Endothelial cell of umbilical vein (primary cell): ENCODE measurements at regions not wholly inside any gene's neighbourhood (a gene's known extent, or its start where the extent isn't known, plus 50 kb on each side); places are given as distances from the start of the nearest gene placed in this dataset.

ENCODE experiments used
- BruUV-seq: library from RNA; stranded (reverse); fragments of 400-500 nt; replicated peaks from 2 replicates; lab custom pipeline; 2021; lab: Mats Ljungman, UMichigan
- CTCF ChIA-PET: fragments of 300-600, 350-600 bp; sonication (Branson Sonifier 250); formaldehyde crosslinking; loops from one replicate; lab custom pipeline; 2021; ENCODE audit warnings: antibody characterized with exemption, inconsistent platforms; lab: Charles Lee
- POLR2A ChIA-PET: fragments of 300-600, 350-600 bp; sonication (Branson Sonifier 250); formaldehyde crosslinking; loops from one replicate; lab custom pipeline; 2021; ENCODE audit warnings: antibody characterized with exemption, inconsistent platforms; lab: Charles Lee
- DNase-seq: peaks from one replicate; pipeline ENCODE4 v3.0.0-alpha.2; 2011; ENCODE audit warnings: low read depth, low spot score
- FAIRE-seq: peaks from 2 replicates; lab custom pipeline; 2011; peaks lifted over from hg19 to GRCh38; lab: Jason Lieb, UNC
- H2AFZ ChIP-seq: 2 replicates; pipeline ENCODE4 v1.6.0; 2012; ENCODE audit warnings: low read depth, low read length, control low read depth, inconsistent platforms
- H3K27ac ChIP-seq: 2 replicates; pipeline ENCODE4 v1.5.1; 2011; ENCODE audit warnings: low read depth, mild to moderate bottlenecking, control low read depth, low read length, moderate library complexity; ENCODE audit not compliant: insufficient read depth
- H3K27me3 ChIP-seq, 2 experiments: 2 replicates each; pipeline versions ENCODE4 v1.6.0 to v1.6.1; 2011; ENCODE audit warnings: low read length in 2 of 2, mixed read lengths in 1 of 2; ENCODE audit not compliant: control insufficient read depth in 2 of 2, insufficient read depth in 2 of 2
- H3K36me3 ChIP-seq, 2 experiments: 2 replicates in 1 of 2; 3 replicates in 1 of 2; pipeline ENCODE4 v1.5.1; 2011; ENCODE audit warnings: low read length in 2 of 2, mild to moderate bottlenecking in 1 of 2, moderate library complexity in 1 of 2; ENCODE audit not compliant: control insufficient read depth in 2 of 2, insufficient read depth in 2 of 2; ENCODE audit errors: extremely low read depth in 1 of 2
- H3K4me1 ChIP-seq: 3 replicates; pipeline ENCODE4 v1.5.1; 2011; ENCODE audit warnings: mild to moderate bottlenecking, low read length; ENCODE audit not compliant: control insufficient read depth, insufficient read depth; ENCODE audit errors: extremely low read depth
- H3K4me2 ChIP-seq: 2 replicates; pipeline ENCODE4 v1.6.1; 2011; ENCODE audit warnings: low read length, control low read depth, mixed read lengths; ENCODE audit not compliant: insufficient read depth
- H3K4me3 ChIP-seq, 3 experiments: fragments of 200-600 bp in 1 of 3; sonication (generic), shearing (Covaris generic) in 1 of 3; replicated peaks in 1 of 3; 2 replicates each; pipeline ENCODE4 v1.5.1; 2011 to 2016; ENCODE audit warnings: control low read depth in 3 of 3, low read length in 3 of 3, mild to moderate bottlenecking in 2 of 3, inconsistent platforms in 1 of 3, low read depth in 1 of 3, moderate library complexity in 1 of 3; ENCODE audit not compliant: insufficient read depth in 1 of 3
- H3K79me2 ChIP-seq: 2 replicates; pipeline ENCODE4 v1.6.0; 2012; ENCODE audit warnings: low read length, inconsistent platforms; ENCODE audit not compliant: control insufficient read depth, insufficient read depth
- H3K9ac ChIP-seq: replicated peaks from 2 replicates; pipeline ENCODE3; 2011; ENCODE audit warnings: low read length, control low read depth; ENCODE audit not compliant: insufficient read depth; ENCODE audit errors: extremely low read depth
- H3K9me1 ChIP-seq: replicated peaks from 3 replicates; pipeline ENCODE4 v1.6.0; 2011; ENCODE audit warnings: mild to moderate bottlenecking, low read length; ENCODE audit not compliant: control insufficient read depth, insufficient read depth; ENCODE audit errors: extremely low read depth
- H3K9me3 ChIP-seq: replicated peaks from 2 replicates; pipeline ENCODE4 v1.5.1; 2012; ENCODE audit warnings: low read length, inconsistent platforms; ENCODE audit not compliant: control insufficient read depth, insufficient read depth
- H4K20me1 ChIP-seq: replicated peaks from 2 replicates; pipeline ENCODE3; 2011; ENCODE audit warnings: mild to moderate bottlenecking, low read length; ENCODE audit not compliant: control insufficient read depth, insufficient read depth; ENCODE audit errors: extremely low read depth
- EZH2 ChIP-seq: IDR thresholded peaks from 2 replicates; pipeline ENCODE4 v1.6.1; 2012; ENCODE audit warnings: borderline replicate concordance, low read depth, mild to moderate bottlenecking, moderate library complexity, low read length, inconsistent platforms; ENCODE audit not compliant: severe bottlenecking
- FOS ChIP-seq: IDR thresholded peaks from 2 replicates; pipeline ENCODE4 v1.6.1; 2011; ENCODE audit warnings: mild to moderate bottlenecking, low read length, moderate library complexity, borderline replicate concordance; ENCODE audit not compliant: insufficient read depth
- GATA2 ChIP-seq: IDR thresholded peaks from 2 replicates; pipeline ENCODE4 v1.7.0; 2011; ENCODE audit warnings: low read depth, mild to moderate bottlenecking, moderate library complexity, mixed read lengths, low read length; ENCODE audit not compliant: insufficient read length, insufficient read depth
- JUN ChIP-seq: IDR thresholded peaks from 2 replicates; pipeline ENCODE4 v1.6.1; 2011; ENCODE audit warnings: borderline replicate concordance, low read depth; ENCODE audit not compliant: insufficient read length, insufficient read depth
- MYC ChIP-seq: IDR thresholded peaks from one replicate; pipeline ENCODE4 v1.6.1; 2011; ENCODE audit warnings: mild to moderate bottlenecking, low read depth, low read length
- POLR2A ChIP-seq: IDR thresholded peaks from 2 replicates; pipeline ENCODE4 v1.6.1; 2012; ENCODE audit warnings: low read depth, mild to moderate bottlenecking, control low read depth, low read length
- POLR2AphosphoS5 ChIP-seq: IDR thresholded peaks from 2 replicates; pipeline ENCODE4 v1.6.1; 2012; ENCODE audit warnings: low read depth, mild to moderate bottlenecking, control low read depth, low read length, moderate library complexity; ENCODE audit not compliant: insufficient read depth
- dilution Hi-C: fragments of 300-500 bp; cut with MboI; formaldehyde crosslinking; loops from one replicate; pipeline ENCODE4 v1.15.0; 2019; ENCODE audit warnings: low sequenced_read_pairs; ENCODE audit not compliant: extremely low pct_ligation_motif_present
- intact Hi-C: fragments of 100-400 bp; cut with micrococcal nuclease; formaldehyde crosslinking; loops from one replicate; pipeline ENCODE4 v1.10.0; 2022
- TF ChIP-seq, protein P1 (sequence below): IDR thresholded peaks from 2 replicates; pipeline ENCODE4 v1.6.1; 2011; ENCODE audit not compliant: insufficient read depth, insufficient read length
- TF ChIP-seq, protein P2 (sequence below), 2 donors: IDR thresholded peaks; 1 replicate in 1 of 2; 2 replicates in 1 of 2; pipeline ENCODE4 v1.5.1; 2011; ENCODE audit warnings: low read length in 2 of 2, mild to moderate bottlenecking in 2 of 2, moderate library complexity in 2 of 2, control low read depth in 1 of 2, inconsistent platforms in 1 of 2, low read depth in 1 of 2; ENCODE audit not compliant: insufficient read depth in 1 of 2; ENCODE audit errors: extremely low read depth in 1 of 2

DNA sequence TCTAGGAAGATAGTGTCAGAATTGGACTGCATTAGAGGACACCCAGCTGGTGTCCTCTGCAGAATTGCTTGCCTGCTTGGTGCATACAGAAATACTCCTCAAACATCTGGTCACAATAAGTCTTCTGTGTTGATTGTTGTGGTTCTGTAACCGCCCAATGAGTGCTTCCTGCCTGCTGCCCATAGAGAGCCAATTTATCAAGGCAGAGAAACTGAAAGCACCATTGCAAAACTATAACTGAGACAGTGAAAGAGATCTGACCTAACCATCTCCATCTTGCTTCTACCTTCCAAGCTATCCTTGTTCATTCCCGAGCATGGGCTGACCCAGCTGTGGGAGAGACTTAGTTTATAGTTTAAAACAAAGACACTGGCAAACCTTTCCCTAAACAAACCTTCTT, 462.4 kb upstream of the RGS18 start:
- H3K9ac ChIP-seq = no peak overlapping the region
- ChIA-PET CTCF (no interaction called here), POLR2A (no interaction called here)
- TF ChIP-seq EZH2 = no peak
- no peak for TF ChIP-seq JUN
- no peak overlapping the region for H3K4me2 ChIP-seq
- intact Hi-C loops (no loop called here), dilution Hi-C loops (no loop called here)
- no peaks in the 10 kb centered on the region for H3K4me1 ChIP-seq
- no peak overlapping the region for H3K4me3 ChIP-seq
- no peaks in the 10 kb centered on the region for H3K9me1 ChIP-seq
- FAIRE-seq = no peak
- no peak overlapping the region for H3K27ac ChIP-seq
- no TSS peak for BruUV-seq
- no peak for DNase-seq
- H3K36me3 ChIP-seq = no peaks in the 10 kb centered on the region
- H2AFZ ChIP-seq = no peak overlapping the region
- no peaks in the 10 kb centered on the region for H4K20me1 ChIP-seq
- no peaks in the 10 kb centered on the region for H3K27me3 ChIP-seq
- H3K79me2 ChIP-seq = no peaks in the 10 kb centered on the region
- no peaks in the 10 kb centered on the region for H3K9me3 ChIP-seq

DNA sequence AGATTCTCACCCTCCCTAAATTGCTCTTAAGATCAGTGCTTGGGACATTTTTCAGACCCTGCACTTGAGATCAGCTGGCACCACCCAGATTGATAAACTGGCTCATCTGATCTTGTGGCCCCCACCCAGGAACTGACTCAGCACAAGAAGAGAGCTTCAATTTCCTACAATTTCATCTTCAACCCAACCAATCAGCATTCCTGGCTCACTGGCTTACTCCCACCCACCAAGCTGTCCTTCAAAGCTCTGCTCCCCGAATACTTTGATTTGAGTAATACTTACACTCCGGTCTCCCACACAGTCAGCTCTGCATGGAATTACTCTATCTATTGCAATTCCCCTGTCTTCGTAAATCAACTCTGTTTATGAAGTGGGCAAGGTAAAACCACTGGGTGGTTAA, 461.9 kb upstream of the RGS18 start:
- no peaks in the 10 kb centered on the region for H3K36me3 ChIP-seq
- TF ChIP-seq, protein P1, sequence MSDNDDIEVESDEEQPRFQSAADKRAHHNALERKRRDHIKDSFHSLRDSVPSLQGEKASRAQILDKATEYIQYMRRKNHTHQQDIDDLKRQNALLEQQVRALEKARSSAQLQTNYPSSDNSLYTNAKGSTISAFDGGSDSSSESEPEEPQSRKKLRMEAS = no peak
- TF ChIP-seq POLR2AphosphoS5 (no peak), FOS (no peak), POLR2A (no peak), GATA2 (no peak), MYC (no peak), JUN (no peak), EZH2 (no peak)
- TF ChIP-seq, protein P2, sequence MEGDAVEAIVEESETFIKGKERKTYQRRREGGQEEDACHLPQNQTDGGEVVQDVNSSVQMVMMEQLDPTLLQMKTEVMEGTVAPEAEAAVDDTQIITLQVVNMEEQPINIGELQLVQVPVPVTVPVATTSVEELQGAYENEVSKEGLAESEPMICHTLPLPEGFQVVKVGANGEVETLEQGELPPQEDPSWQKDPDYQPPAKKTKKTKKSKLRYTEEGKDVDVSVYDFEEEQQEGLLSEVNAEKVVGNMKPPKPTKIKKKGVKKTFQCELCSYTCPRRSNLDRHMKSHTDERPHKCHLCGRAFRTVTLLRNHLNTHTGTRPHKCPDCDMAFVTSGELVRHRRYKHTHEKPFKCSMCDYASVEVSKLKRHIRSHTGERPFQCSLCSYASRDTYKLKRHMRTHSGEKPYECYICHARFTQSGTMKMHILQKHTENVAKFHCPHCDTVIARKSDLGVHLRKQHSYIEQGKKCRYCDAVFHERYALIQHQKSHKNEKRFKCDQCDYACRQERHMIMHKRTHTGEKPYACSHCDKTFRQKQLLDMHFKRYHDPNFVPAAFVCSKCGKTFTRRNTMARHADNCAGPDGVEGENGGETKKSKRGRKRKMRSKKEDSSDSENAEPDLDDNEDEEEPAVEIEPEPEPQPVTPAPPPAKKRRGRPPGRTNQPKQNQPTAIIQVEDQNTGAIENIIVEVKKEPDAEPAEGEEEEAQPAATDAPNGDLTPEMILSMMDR (IDR thresholded peaks at IDR 0.05; ENCODE audit: extremely low read depth in 1 of 2, insufficient read depth in 1 of 2, low read depth in 1 of 2, low read length in 2 of 2) = no peak
- BruUV-seq = no TSS peak
- H3K4me3 ChIP-seq = no peak overlapping the region
- dilution Hi-C loops (no loop called here), intact Hi-C loops (no loop called here)
- no peak overlapping the region for H3K9ac ChIP-seq
- H3K9me1 ChIP-seq = no peaks in the 10 kb centered on the region
- H3K4me2 ChIP-seq = no peak overlapping the region
- H3K4me1 ChIP-seq = no peaks in the 10 kb centered on the region
- DNase-seq (no peak), FAIRE-seq (no peak)
- no peak overlapping the region for H2AFZ ChIP-seq
- H4K20me1 ChIP-seq = no peaks in the 10 kb centered on the region
- no peak overlapping the region for H3K27ac ChIP-seq
- no peaks in the 10 kb centered on the region for H3K79me2 ChIP-seq
- ChIA-PET POLR2A (no interaction called here), CTCF (no interaction called here)
- H3K9me3 ChIP-seq = no peaks in the 10 kb centered on the region
- H3K27me3 ChIP-seq = no peaks in the 10 kb centered on the region
